Progenitor cell of endocrine pancreas (in vitro differentiated cells): ENCODE measurements at regions not wholly inside any gene's neighbourhood (a gene's known extent, or its start where the extent isn't known, plus 50 kb on each side); places are given as distances from the start of the nearest gene placed in this dataset.

Experiments
- DNase-seq: peaks from one replicate; pipeline ENCODE4 v3.0.0; 2021; ENCODE audit warnings: low spot score; ENCODE audit not compliant: unreplicated experiment
- H3K27ac Mint-ChIP-seq: 2 replicates; pipeline ENCODE4 v1.8.0; 2021; ENCODE audit warnings: mild to moderate bottlenecking, moderate library complexity, mixed read lengths
- H3K27me3 Mint-ChIP-seq: 2 replicates; pipeline ENCODE4 v1.8.0; 2021; ENCODE audit warnings: mixed read lengths
- H3K36me3 Mint-ChIP-seq: 2 replicates; pipeline ENCODE4 v1.8.0; 2022; ENCODE audit warnings: mixed read lengths; ENCODE audit not compliant: insufficient read depth
- H3K4me1 Mint-ChIP-seq: 2 replicates; pipeline ENCODE4 v1.8.0; 2021; ENCODE audit warnings: low read depth, mixed read lengths
- H3K4me3 Mint-ChIP-seq: 2 replicates; pipeline ENCODE4 v1.8.0; 2021; ENCODE audit warnings: low read depth, mild to moderate bottlenecking, moderate library complexity, mixed read lengths
- H3K9me3 Mint-ChIP-seq: 2 replicates; pipeline ENCODE4 v1.8.0; 2021; ENCODE audit warnings: low read depth, mixed read lengths
- CTCF ChIP-seq: fragments of 200-600 bp; sonication (generic); IDR thresholded peaks from one replicate; pipeline ENCODE4 v1.5.0; 2021; ENCODE audit warnings: antibody characterized with exemption, mild to moderate bottlenecking; ENCODE audit not compliant: unreplicated experiment

- H3K27ac Mint-ChIP-seq = no peak overlapping the region
- H3K36me3 Mint-ChIP-seq = peaks cover 2% of the 10 kb centered on the region
- H3K4me3 Mint-ChIP-seq = no peak overlapping the region
- no peak for TF ChIP-seq CTCF
- peaks cover 15% of the 10 kb centered on the region for H3K9me3 Mint-ChIP-seq
- no peak for DNase-seq
- H3K27me3 Mint-ChIP-seq = no peaks in the 10 kb centered on the region
- H3K4me1 Mint-ChIP-seq = no peaks in the 10 kb centered on the region
Measured at GRCh38 chr21:40923407-40923806, 76.4 kb upstream of the DSCAM start.

- Mint-ChIP-seq H3K9me3 (peaks cover 19% of the 10 kb centered on the region), H3K27me3 (no peaks in the 10 kb centered on the region)
Measured at GRCh38 chr21:40923901-40924300, 76.9 kb upstream of the DSCAM start.

GRCh38 chr21:40924641-40925040 lies 77.7 kb upstream of the DSCAM start:
- no peaks in the 10 kb centered on the region for H3K27me3 Mint-ChIP-seq
- no peaks in the 10 kb centered on the region for H3K4me1 Mint-ChIP-seq

More at GRCh38 chr21:40923901-40924300, 76.9 kb upstream of the DSCAM start:
- Mint-ChIP-seq H3K36me3 (peaks cover 3% of the 10 kb centered on the region), H3K4me1 (no peaks in the 10 kb centered on the region), H3K27ac (no peak overlapping the region), H3K4me3 (no peak overlapping the region)
- no peak for DNase-seq
- no peak for TF ChIP-seq CTCF

GRCh38 chr21:40926238-40926637 lies 79.3 kb upstream of the DSCAM start:
- peaks cover 23% of the 10 kb centered on the region for H3K9me3 Mint-ChIP-seq
- H3K36me3 Mint-ChIP-seq = peaks cover 4% of the 10 kb centered on the region
- no peak for TF ChIP-seq CTCF
- H3K4me1 Mint-ChIP-seq = no peaks in the 10 kb centered on the region
- no peak for DNase-seq
- H3K27me3 Mint-ChIP-seq = no peaks in the 10 kb centered on the region
- H3K27ac Mint-ChIP-seq = no peak overlapping the region
- no peak overlapping the region for H3K4me3 Mint-ChIP-seq

More at GRCh38 chr21:40924641-40925040, 77.7 kb upstream of the DSCAM start:
- Mint-ChIP-seq H3K4me3 (no peak overlapping the region), H3K9me3 (peaks cover 23% of the 10 kb centered on the region), H3K27ac (no peak overlapping the region), H3K36me3 (peaks cover 4% of the 10 kb centered on the region)
- TF ChIP-seq CTCF = no peak
- no peak for DNase-seq

- peaks cover 4% of the 10 kb centered on the region for H3K4me1 Mint-ChIP-seq
- no peak overlapping the region for H3K4me3 Mint-ChIP-seq
- H3K27ac Mint-ChIP-seq = no peak overlapping the region
- TF ChIP-seq CTCF = no peak
- DNase-seq = no peak
- H3K27me3 Mint-ChIP-seq = no peaks in the 10 kb centered on the region
- H3K36me3 Mint-ChIP-seq = peaks cover 4% of the 10 kb centered on the region
- peaks cover 23% of the 10 kb centered on the region for H3K9me3 Mint-ChIP-seq
Measured at GRCh38 chr21:40929833-40930232, 82.9 kb upstream of the DSCAM start.
